ENCODE measurements at regions not wholly inside any gene's neighbourhood (a gene's known extent, or its start where the extent isn't known, plus 50 kb on each side); places are given as distances from the start of the nearest gene placed in this dataset.

DNA sequence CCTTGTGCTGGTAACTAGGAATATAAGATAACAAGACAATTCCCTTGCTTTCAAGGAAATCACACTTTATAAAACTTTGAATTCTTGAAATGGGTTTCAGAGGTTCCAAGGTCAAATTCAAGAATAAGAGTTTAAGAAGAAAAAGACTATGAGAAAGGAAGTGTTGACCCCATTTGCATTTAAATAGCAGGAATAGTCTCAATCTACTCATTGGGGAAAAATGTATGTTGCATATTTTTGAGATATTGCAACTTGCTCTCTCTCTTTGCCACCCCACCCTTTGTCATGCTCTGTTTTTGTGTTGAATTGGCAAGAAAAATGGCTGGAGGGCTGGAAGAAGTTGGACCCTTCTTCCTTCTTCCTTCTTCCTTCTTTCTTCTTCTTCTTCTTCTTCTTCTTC, 699.2 kb downstream of the TUSC7 start:
- no peak for DNase-seq
- H4K20me1 ChIP-seq (ENCODE audit: insufficient read depth) = no peaks in the 10 kb centered on the region
- ChIA-PET POLR2A (no interaction called here), CTCF (no interaction called here)
- H3K9ac ChIP-seq = no peak overlapping the region
- H3F3A ChIP-seq (replicated peaks; ENCODE audit: insufficient read depth) = no peaks in the 10 kb centered on the region
- no peak overlapping the region for H3K27ac ChIP-seq (ENCODE audit: low read depth in 2 of 2, low read length in 1 of 2)
- H3K36me3 ChIP-seq (replicated peaks in 1 of 2; ENCODE audit: control insufficient read depth in 1 of 2, insufficient read depth in 2 of 2, low read length in 1 of 2) = no peaks in the 10 kb centered on the region
- no peaks in the 10 kb centered on the region for H3K79me2 ChIP-seq (ENCODE audit: insufficient read depth)
- no peak overlapping the region for H2AFZ ChIP-seq (ENCODE audit: low read depth)
- H3K4me1 ChIP-seq (ENCODE audit: control insufficient read depth in 1 of 2, insufficient read depth in 2 of 2, low read depth in 1 of 2, low read length in 1 of 2) = peaks cover 0 to 23% of the 10 kb centered on the region in 2 experiments; a peak in 2 of 4 replicates
- no peaks in the 10 kb centered on the region for H3K9me3 ChIP-seq
- H3K27me3 ChIP-seq (ENCODE audit: insufficient read depth) = no peaks in the 10 kb centered on the region
- TF ChIP-seq SMC3 (IDR thresholded peaks at IDR 0.05; ENCODE audit: low read depth, low read length) = no peak
- TF ChIP-seq RFX5 (IDR thresholded peaks at IDR 0.05; ENCODE audit: low read length) = no peak
- no peak for TF ChIP-seq RCOR1 (IDR thresholded peaks at IDR 0.05; ENCODE audit: low read length)
- no peak for TF ChIP-seq FOXJ3 (CRISPR knock-in tag; IDR thresholded peaks at IDR 0.05)
- TF ChIP-seq EP300 (IDR thresholded peaks at IDR 0.05; ENCODE audit: borderline replicate concordance in 1 of 2, low read depth in 1 of 2, low read length in 1 of 2) = no peak
- TF ChIP-seq, protein P1, sequence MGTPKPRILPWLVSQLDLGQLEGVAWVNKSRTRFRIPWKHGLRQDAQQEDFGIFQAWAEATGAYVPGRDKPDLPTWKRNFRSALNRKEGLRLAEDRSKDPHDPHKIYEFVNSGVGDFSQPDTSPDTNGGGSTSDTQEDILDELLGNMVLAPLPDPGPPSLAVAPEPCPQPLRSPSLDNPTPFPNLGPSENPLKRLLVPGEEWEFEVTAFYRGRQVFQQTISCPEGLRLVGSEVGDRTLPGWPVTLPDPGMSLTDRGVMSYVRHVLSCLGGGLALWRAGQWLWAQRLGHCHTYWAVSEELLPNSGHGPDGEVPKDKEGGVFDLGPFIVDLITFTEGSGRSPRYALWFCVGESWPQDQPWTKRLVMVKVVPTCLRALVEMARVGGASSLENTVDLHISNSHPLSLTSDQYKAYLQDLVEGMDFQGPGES (IDR thresholded peaks at IDR 0.05; ENCODE audit: low read depth, low read length) = no peak
- TF ChIP-seq RAD21 (IDR thresholded peaks at IDR 0.05; ENCODE audit: low read length) = no peak
- TF ChIP-seq CHD2 (IDR thresholded peaks at IDR 0.05; ENCODE audit: low read length, partially characterized antibody) = no peak
- TF ChIP-seq, protein P2, sequence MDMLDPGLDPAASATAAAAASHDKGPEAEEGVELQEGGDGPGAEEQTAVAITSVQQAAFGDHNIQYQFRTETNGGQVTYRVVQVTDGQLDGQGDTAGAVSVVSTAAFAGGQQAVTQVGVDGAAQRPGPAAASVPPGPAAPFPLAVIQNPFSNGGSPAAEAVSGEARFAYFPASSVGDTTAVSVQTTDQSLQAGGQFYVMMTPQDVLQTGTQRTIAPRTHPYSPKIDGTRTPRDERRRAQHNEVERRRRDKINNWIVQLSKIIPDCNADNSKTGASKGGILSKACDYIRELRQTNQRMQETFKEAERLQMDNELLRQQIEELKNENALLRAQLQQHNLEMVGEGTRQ (IDR thresholded peaks at IDR 0.05; ENCODE audit: borderline replicate concordance, low read depth, low read length) = no peak
- no peak for TF ChIP-seq TEAD4 (IDR thresholded peaks at IDR 0.05; ENCODE audit: borderline replicate concordance, insufficient read depth)
- TF ChIP-seq FOSL2 (IDR thresholded peaks at IDR 0.05; ENCODE audit: borderline replicate concordance, low read depth) = no peak
- TF ChIP-seq NRF1 (IDR thresholded peaks at IDR 0.05; ENCODE audit: low read depth, low read length) = no peak
- TF ChIP-seq POLR2AphosphoS5 (IDR thresholded peaks at IDR 0.05; ENCODE audit: low read depth, low read length) = no peak
- no peaks in the 10 kb centered on the region for H3K9me2 ChIP-seq
- no peak overlapping the region for H3K4me2 ChIP-seq
- H3K4me3 ChIP-seq (ENCODE audit: low read depth in 2 of 2, low read length in 1 of 2) = no peak overlapping the region

DNA sequence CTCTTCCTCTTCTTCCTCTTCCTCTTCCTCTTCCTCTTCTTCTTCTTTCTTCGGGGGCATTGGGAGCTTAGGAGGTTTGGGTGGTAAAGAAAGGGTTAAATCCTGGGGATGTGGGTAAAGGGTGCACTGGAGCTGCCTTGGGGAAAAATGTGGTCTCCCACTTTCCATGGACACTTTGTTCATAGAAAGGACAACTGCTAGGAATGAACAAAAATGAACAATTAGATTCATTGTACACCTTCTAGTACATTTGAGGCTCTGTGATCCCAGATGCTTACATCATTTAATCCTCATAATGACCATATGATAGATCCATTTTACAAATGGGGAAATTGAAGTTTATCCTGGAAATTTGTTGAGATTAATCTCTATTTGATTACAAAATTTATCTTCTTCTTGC, 699.7 kb downstream of the TUSC7 start:
- 60% methylated on average over 1 of the region's 1 CpG for WGBS (ENCODE audit: low lambda C conversion rate)
- Histone ChIP-seq H2AFZ (ENCODE audit: low read depth) (no peak overlapping the region), H4K20me1 (ENCODE audit: insufficient read depth) (no peaks in the 10 kb centered on the region), H3K9me3 (no peaks in the 10 kb centered on the region), H3K4me1 (ENCODE audit: control insufficient read depth in 1 of 2, insufficient read depth in 2 of 2, low read depth in 1 of 2, low read length in 1 of 2) (peaks cover 0 to 22% of the 10 kb centered on the region in 2 experiments; a peak in 2 of 4 replicates), H3K27ac (ENCODE audit: low read depth in 2 of 2, low read length in 1 of 2) (no peak overlapping the region), H3K36me3 (replicated peaks in 1 of 2; ENCODE audit: control insufficient read depth in 1 of 2, insufficient read depth in 2 of 2, low read length in 1 of 2) (no peaks in the 10 kb centered on the region), H3F3A (replicated peaks; ENCODE audit: insufficient read depth) (no peaks in the 10 kb centered on the region), H3K4me2 (no peak overlapping the region), H3K79me2 (ENCODE audit: insufficient read depth) (no peaks in the 10 kb centered on the region), H3K4me3 (ENCODE audit: low read depth in 2 of 2, low read length in 1 of 2) (no peak overlapping the region), H3K9ac (no peak overlapping the region), H3K9me2 (no peaks in the 10 kb centered on the region), H3K27me3 (ENCODE audit: insufficient read depth) (no peaks in the 10 kb centered on the region)
- TF ChIP-seq, protein P3, sequence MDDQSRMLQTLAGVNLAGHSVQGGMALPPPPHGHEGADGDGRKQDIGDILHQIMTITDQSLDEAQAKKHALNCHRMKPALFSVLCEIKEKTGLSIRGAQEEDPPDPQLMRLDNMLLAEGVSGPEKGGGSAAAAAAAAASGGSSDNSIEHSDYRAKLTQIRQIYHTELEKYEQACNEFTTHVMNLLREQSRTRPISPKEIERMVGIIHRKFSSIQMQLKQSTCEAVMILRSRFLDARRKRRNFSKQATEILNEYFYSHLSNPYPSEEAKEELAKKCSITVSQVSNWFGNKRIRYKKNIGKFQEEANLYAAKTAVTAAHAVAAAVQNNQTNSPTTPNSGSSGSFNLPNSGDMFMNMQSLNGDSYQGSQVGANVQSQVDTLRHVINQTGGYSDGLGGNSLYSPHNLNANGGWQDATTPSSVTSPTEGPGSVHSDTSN (IDR thresholded peaks at IDR 0.05) = no peak
- TF ChIP-seq NFIC (IDR thresholded peaks at IDR 0.05; ENCODE audit: borderline replicate concordance) (no peak), FOXJ3 (CRISPR knock-in tag; IDR thresholded peaks at IDR 0.05) (no peak), FOSL2 (IDR thresholded peaks at IDR 0.05; ENCODE audit: borderline replicate concordance, low read depth) (no peak), FOXM1 (IDR thresholded peaks at IDR 0.05; ENCODE audit: low read depth) (no peak)
- TF ChIP-seq, protein P2 (IDR thresholded peaks at IDR 0.05; ENCODE audit: borderline replicate concordance, low read depth, low read length) = no peak
- ChIA-PET POLR2A (no interaction called here), CTCF (no interaction called here)
- no peak for DNase-seq
